GM21390 (cell line): ENCODE measurements at regions not wholly inside any gene's neighbourhood (a gene's known extent, or its start where the extent isn't known, plus 50 kb on each side); places are given as distances from the start of the nearest gene placed in this dataset.

Experiments used
- ATAC-seq: cut with Tn5 transposase; IDR thresholded peaks from one replicate; pipeline ENCODE4 v1.9.1; 2021; ENCODE audit not compliant: unreplicated experiment

DNA sequence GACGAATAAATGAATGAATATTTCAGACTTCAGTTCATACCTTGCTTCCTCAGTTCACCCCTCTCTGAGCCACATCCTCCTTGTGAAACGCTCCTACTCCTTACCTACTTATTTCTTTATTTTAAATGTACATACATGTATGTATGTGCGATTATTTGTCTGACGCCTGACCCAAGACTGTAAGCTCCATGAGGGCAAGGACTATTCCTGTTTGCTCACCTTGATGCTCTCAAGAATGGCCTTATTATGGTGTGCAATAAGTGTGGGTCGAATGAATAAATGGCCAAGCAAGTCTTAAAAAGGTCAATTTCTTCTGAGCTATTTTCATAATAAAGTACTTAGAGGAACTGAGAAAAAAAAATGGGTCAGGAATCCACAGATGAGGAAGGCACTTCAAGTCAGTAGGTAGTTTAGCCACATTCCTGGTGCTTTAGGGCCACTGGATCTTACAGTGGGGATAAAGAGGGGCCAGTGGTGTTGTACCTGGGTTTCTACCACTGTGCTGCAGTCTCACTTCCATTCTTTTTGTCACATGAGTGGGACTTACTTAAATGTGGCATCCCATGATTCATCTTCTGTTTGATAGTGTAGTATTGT is 74.7 kb downstream of the SDC1 start:
- ATAC-seq: no peak

DNA sequence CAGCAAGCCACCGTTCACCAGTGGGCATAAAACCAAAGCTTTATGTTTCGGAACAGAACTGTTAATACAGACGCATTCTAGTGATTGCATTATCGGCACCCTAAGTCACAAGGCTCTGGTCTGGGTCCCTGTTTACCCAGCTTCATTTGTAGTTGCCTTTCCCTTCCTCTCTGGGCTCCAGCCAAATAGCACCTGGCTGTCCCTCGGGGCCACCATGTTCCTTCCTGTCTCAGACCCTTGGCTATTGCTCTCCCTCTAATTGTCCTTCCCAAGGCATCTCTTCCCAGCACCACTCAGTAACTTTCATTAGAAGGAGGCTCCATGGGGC is 75.3 kb downstream of the SDC1 start:
- ATAC-seq: no peak

DNA sequence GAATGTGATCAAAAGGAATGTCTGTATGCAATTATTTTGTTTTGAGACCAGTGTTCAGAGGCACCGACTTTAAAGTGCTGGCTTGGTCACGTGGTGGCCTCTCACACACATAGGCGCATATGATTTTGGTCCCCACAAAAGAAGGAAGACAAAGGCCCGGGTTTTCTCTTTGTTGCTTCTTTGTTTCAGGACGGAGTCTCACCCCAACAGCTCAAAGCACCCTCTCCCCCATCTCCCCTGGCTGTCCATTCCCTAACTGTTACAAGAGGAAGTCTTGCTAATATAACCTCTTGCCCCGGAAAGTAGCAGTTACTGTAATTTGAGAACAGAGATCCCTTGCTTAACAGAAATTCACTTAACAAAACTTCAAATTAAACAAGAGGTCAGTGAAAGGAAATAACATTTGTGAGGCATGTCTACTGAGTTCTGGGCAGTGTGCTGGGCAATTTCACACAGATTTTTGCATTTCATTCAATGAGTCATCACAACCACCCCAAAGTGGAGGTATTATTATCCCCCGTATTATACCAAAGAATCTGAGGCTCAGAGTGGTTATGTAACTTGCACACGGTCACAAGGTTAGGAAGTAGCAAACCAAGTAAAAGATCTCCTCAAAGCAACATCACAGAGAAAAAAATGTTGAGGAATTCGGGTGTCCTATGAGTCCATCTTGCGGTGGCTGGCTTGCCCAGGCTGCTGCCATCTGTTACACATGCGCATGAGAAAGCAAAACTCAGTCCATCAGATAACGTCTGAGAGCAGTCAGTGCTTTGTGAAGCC is 75.8 kb downstream of the SDC1 start:
- ATAC-seq: no peak

DNA sequence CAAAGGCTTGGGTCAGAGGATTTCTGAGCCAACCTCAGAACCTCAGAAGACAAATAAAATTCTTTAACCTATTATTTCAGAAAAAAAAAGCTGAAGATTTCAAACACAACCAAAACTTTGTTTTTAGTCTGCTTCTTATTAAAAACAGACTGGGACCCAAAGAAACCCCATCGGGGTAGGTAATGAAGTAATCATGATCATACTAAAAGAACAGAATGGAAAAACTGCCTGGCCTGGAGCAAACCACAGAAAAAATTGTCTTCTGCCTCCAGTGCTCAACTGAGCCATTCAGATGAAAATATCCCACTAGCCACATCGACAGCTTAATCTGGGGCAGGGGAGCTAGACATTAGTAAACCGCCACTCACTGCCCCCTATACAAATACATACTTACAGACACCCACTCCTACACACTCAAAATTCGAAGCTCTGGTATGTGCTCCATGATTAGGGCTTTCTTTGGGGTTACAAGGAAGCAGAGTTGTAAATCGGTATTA is 76.5 kb downstream of the SDC1 start:
- ATAC-seq: no peak

DNA sequence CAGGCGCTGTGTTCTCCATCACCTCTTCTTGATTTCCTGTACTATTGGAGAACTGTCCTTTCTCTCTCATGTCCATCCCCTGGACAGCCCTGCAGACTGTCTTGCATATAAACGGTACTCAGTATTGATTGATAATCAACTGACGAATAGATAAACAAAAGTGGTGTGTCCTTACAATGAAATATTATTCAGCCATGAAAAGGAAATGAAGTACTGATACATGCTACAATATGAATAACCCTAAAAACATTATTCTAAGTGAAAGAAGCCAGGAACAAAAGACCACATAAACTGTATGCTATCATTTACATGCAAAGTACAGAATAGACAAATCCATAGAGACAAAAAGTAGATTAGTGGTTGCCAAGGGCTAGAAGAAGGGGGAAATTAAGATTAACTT is 77.6 kb downstream of the SDC1 start:
- ATAC-seq: no peak

DNA sequence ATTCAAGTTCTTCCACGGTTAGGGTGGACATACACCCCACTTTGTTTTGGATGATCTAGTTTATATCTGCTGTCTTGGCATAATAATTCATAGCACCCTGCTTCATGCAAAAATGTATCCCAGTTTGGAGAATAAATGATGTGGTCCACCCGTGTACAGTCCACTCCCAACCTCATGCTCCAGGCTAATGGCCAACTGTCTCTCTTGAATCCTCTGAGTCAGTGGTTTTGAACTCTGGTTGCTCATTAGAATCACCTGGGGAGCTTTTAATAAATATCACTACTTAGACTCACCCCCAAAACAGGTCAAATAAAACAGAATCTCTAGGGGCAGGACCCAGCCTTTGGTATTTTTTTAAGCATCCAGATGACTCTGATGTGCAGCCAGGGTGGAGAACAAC is 78.5 kb downstream of the SDC1 start:
- ATAC-seq: no peak

DNA sequence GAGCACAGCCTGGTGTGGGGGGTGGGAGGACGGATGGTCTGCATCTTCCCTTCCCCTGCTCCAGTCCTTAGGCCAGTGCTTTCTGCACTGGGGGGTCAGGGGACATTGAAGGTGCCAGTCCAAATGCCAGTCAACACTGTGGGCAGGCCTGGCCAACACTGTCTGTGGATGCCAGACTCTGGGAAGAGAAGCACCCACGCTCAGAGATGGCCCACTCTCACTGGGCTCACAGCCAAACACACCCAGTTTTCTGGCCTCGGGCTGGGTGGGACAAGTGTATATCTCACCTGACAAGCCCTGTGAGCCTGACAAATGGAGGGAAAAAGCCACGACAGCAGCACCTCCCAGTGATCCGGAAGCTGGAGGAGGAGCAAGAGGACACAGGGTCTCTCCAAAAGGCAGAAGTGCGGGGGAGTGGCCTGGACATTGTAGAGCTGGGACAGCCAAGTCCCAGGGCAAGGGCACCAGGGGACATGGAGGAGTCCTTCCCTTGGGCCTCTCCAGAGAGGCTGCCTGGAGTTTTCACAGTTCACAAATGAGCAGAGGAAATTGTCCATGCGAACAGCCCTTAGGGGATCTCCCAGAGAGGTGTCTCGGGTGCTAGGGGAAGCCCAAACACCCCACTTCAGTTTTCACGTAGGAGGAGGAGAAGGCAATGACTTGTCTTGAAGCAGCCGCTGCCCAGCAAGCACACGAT is 79.3 kb downstream of the SDC1 start:
- ATAC-seq: peak; percentile 63

DNA sequence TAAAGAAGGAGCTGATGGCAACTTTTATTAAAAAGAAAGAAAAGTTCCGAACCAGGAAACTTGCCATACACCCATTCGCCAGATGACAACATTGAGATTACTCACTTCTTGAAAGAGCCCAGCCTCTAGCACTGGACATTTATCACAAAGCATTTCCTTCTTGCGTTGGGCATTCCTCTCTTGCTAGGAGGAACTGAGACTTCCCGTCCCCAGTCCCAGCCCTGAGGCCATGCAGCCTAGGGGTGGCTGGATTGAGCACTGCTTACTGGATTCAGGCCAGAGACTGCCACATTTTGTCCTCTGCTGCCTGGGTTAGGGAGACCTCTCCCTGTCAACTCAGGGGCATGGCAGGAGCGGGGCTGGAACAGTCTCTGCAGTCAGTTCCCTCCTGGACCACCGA is 80.1 kb downstream of the SDC1 start:
- no peak for ATAC-seq

DNA sequence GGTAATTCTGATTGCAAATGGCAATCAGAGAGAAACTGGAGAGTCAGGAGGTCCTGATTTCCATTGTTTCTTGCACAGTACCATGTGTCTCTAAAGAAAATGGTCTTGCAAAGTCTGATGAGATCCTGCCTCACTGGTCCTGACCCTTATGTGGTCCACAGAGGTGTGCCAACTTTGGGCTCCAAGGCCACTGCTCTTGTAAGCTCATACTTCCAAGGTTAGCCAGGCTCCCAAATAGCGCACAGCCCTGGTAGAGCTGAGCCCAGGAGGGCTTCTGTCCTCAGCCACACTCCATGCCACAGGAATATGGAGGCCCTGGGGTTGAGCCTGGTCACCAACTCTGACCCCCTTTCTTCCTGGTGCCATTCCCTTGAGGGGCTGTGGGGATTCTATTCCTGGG is 80.7 kb downstream of the SDC1 start:
- no peak for ATAC-seq

DNA sequence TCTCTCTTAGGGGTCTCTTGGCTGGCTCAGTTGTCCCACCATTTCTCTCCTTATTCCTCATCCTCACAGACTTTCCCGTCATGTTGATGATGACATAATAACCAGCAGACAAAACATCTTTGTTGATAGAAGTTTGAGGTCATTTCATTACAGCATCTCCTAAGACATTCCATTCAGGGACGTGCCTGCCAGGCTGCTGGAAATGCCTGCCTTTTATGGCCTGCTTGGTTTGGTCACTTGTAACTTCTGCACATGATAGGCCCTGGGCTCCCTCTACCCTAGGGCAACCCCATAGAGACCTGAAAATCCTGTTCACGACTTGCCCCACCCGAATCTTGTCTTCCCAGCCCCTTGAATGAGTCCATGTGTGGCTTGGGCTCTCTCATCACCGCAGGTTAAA is 81.7 kb downstream of the SDC1 start:
- no peak for ATAC-seq

DNA sequence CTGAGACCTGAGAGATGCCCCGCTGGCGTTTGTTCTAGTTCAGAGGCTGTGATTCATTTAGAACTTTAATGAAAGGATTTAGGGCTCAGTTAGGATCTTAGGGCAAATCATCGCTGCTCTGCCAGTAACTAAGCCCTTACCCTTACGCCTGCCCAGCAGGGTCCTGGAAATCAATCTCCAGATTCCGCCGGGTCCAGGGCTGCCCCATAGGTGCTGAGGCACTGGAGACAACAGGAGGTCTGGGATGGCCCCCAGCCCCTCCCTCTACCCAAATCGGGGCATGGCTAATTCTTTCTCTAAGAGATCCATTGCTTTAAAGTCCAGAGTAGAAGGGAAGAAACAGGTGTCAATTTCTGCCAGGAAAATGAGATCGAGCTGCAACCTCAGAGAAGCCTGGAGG is 83.1 kb downstream of the SDC1 start:
- ATAC-seq: no peak

DNA sequence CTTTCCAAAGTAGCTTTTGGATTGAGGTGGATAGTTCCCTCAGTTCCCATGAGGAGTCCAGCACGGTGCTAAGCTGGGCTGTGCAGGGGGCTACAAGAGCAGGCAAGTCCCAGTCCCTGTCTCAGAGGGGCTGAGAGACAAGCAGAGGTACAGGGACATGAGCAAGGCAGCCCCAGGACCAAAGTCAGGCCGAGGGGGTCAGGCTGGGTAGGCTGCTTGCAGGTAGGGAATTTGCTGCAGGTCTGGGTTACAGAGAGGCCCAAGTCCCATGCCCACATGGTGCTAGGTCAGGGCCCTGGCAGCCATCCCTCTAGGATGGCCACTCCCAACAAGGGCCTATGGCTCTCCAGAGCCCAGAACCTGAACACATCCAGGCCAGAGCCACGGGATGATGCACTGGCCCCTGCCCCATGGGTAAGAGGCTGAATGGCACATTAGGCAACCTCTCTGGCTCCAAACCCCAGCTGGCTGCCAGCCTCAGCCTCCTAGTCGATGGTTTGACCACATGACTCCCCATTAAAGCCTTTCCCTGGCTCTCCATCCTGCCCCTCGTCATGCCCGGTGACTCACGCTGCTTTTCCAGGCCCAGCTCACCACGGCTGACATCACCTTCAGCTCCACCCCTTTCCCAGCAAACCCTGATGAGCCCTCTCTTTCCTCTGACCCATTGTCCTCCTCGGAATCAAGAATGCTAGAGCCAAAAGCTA is 83.7 kb downstream of the SDC1 start:
- ATAC-seq: no peak

DNA sequence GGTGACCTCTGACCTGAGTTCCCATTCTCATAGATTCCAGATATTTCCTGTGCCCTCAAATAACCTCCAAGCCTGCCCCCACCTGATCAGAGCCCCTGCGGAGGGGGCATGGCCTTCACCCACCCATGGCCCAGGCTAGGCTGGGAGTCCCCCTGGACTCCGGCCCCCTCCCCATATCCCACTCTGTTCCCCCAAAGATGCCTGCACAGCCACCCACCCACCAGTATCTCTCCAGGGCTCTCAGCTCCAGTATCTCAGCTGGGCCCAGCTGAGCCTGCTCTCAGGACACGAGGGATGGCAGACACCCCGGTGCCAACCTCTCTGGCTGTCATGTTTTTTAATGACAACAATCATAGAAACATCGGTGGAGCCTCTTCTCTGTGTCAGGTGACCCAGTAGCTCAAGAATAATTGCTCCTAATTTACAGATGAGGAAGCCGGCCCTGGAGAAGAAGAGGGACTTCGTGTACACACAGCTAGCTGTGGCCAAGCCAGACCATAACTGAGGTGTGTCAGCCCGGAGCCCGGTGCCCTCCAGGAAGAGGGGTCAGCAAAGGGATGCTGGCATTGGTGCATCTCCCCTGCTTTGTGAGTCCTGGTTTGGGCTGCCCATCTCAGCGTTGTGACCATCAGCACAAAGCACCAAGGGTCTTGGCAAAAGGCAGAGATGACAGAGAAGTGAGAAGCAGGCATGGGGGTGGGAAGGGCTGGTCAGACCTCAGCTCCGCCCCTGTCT is 84.4 kb downstream of the SDC1 start:
- ATAC-seq: no peak

DNA sequence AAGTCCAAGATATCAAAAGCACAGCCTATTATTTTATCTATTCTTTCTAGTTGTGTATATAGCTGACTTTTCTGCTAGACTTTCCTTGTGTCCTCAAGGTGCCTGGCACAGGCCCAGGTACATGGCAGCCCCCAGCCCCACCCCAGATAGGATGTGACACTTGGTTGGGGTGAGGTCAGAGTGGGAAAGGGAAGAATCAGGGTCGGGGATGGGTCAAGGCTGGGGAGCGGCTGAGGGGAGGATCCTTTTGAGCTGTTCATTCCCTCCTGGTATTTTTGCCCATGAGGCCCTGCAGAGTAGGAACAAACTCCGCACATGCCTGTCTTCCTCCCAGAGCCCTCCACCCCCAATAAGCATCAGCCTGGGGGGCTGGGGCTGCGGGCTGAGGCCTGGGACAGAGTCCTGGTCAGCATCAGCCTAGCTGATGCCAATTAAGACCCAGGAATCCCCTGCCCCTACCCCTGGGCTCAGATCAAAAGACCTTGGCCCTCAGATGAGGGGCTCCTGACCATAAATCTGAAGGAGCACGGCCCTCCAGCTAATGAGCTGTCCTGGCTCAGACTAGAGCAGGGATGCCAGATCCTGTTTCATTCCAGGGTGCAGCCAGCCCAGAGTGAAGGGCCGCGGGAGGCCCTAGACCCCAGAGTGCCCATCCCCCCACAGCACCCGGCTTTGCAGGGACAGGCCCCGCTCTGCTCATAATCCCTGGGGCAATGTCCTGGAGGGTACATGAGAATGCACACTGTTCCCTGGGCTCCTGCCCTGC is 85.3 kb downstream of the SDC1 start:
- no peak for ATAC-seq

DNA sequence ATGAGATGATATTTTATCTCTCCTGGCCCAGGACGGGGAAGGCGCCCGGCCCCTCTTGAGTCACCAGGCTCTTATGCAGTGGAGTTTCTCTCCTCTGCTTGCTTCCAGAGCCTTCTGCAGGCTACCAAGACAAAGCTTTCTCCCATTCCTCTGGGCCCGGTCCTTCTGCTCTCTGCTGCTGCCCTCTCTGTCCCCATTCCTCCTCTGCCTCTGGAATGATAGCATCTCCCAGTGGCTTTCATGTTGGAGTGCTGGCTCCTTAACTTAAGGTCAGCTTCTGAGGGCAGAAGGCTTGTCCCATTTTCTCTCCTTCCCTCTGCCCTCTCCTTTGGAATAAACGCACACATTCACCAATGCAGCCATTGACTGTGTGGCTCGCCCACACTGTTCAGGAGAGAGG is 86.2 kb downstream of the SDC1 start:
- no peak for ATAC-seq

DNA sequence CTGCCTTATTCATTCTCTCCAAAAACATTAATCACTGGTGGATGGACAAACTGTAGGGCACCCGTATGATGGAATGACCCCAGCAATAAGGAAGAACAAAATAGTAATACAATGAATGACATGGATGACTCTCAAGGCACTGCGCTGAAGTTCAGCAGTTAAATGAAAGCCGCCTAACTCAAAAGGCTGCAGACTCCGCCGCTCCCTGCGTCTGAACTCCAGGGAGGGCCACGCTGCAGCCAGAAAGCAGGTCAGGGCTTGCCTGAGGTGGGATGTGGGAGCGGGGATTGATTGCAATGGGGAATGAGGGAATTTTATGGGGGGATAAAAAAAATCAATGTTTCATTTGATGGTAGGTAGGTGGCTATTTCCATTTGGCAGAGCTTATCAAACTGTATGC is 86.5 kb upstream of the LAPTM4A start:
- no peak for ATAC-seq

DNA sequence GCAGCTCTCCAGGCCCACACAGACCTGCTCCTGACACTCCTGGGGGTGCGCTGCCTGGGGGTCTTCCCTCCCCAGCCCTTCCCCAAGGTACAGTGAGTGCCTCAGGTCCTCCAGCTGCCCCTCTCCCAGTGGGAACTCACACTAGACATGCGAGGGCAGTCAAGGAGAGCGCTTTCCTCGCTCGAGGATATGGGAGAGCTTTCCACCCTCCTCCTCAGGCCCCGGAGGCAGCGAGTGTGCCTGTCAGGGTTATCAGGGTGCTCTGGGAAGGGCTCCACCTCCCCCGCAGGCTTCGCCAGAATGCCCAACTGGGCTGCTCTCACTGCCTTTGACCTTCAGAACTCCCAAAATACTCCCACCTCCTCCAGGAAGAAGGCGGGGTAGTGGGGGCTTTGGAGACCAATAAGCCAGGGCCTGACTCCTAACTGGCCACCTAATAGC is 85.7 kb upstream of the LAPTM4A start:
- ATAC-seq: no peak

DNA sequence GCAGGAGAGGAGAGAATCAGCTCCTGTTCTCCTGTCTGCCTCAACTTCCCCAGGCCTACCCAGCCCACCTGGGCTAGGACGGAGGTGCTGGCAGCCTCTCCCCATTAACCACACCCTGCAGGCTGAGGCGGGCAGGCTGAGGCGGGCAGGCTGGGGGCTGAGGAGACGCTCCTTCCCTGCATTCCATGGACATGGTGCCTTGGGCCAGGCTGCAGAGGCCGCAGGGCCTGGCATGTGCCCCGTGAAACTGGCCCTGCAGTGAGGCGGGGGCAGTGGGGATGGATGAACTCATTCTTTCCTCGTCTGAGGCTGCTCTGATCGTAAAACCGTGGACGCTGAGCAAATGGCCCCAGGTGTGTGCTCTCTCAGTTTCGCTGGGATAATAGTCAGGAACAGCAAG is 84.7 kb upstream of the LAPTM4A start:
- no peak for ATAC-seq

DNA sequence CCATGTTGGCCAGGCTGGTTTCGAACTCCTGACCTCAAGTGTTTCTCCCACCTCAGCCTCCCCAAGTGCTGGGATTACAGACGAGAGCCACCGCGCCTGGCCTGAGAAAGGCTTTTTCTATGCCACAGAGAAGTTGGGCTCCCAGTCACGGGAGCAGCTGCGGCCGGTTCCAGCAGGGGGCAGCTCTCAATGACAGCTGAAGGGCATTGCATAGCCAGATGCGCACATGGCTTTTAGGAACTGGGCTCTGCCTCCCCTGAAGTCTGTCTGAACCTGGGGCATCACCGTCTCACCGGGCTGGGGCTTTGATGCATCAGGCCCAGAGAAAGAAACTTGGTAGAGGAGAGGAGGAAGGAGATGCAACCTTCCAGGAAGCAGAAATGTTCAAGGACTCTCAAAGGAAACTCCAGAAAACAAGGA is 84.2 kb upstream of the LAPTM4A start:
- ATAC-seq: peak; percentile 95

DNA sequence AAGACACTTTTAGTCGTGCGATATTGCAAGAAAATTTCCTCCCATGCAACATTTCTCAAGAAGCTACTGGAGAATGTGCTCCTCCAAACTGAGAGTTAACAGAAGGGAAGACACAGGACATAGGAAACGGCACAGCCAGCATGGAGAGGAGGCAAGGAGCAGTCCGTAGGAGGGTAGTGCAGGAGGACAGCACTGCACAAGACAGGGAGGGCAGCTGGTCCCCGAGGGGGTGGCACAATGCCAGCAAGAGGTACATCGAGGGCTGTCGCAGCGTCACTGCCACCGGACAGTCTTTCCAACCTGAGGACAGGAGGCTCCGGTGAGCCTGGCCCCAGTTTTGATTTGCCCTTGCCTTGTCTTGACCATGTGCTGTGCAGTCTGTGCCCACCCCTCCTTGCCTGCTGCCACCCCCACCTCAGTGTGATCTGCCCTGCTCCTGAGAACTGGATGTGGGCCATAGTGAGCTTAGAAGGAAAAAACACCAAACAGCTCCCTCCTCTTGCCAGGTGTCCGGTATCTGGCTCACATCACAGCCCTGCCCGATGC is 81.6 kb upstream of the LAPTM4A start:
- ATAC-seq: no peak
